Suppressor macrophage treated with lipopolysaccharide for 1 hour (primary cell): ENCODE measurements at regions not wholly inside any gene's neighbourhood (a gene's known extent, or its start where the extent isn't known, plus 50 kb on each side); places are given as distances from the start of the nearest gene placed in this dataset.
A peak's percentile ranks its signal among the peaks of the same experiment; 100 is the strongest.

Experiments
- DNase-seq, 3 donors: peaks; one replicate each; pipeline ENCODE4 v3.0.0-alpha.2; 2020 to 2022

DNA sequence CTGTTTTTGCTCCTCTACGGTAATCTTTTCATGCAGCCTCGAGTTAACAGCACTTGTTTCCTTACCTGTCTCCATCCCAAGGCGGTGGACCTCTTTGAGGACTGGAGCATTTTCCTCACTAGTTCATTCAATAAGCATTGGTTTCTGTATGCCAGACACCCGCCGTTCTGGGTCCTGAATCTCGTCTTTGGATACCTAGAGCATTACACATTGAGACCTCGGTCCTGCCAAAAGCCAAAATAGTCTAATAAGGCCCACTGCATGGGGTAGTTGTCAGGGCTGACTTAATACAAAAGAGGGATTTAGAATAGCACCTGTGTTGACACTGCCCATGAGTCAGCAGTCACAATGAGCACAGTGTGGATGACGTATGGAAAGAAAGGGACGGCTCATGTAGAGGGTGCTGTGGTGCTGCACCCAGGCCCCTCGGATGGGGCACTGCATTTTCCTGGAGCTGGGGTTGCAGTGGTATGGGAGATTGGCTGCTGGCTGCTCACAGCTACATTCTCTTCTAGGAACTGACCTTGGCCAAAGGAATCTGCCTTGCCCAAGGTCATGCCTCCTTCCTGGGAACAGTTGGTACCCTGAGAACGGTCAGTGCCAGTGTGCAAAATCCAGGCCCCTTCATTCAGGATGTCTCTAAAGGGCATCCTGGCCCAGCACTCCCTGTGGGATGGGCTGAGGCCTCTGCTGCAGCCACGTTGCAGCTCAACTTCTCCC lies 126.9 kb upstream of the NCK2 start:
- no peak for DNase-seq

DNA sequence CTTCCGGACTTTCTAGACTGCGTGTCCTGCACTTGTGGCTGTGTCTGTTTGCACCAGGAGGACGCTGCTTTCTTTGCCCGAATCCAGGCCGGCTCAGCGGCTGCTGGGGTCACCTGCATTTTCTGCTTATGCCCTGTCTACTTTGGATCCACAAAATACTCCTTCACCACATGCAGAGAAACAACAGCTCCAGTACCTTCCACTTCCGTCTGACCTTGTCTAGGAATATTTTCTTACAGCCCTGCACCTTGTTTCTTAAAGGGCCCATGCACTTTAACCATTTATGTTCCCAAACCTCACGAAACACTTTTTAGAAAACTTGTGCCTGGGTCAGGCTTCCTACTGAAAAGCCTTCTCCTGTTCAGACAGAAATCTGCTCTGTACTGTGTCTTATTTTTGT lies 129.4 kb upstream of the NCK2 start:
- no peak for DNase-seq

DNA sequence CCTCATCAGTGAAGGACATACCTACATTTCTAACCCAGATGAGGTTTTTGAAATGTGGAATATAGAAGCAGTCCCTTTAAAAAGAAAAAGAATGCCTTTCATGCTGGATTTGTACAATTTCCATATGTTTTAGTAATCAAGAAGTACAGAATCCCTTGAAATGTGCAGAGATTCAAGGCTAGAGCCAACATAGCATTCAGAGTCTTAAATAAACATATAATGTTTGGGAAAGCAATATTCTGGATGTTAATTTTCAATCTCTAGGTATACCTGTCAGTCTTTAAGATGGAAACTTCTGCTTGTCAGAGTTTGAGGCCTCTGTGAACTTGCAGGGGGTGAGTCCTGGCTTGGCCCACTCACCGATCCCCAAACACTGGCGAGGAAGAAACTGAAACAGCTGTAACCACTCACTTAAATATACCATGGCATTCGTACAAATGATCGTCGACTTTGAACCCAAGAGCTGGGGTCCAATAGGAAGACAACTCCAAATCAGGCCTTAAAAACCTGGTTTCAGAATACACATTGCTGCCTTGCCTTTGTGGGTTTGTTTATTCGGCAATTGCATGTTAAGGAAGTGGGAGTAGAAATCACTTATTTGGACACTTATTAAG lies 132.8 kb upstream of the NCK2 start:
- DNase-seq, result no peak

DNA sequence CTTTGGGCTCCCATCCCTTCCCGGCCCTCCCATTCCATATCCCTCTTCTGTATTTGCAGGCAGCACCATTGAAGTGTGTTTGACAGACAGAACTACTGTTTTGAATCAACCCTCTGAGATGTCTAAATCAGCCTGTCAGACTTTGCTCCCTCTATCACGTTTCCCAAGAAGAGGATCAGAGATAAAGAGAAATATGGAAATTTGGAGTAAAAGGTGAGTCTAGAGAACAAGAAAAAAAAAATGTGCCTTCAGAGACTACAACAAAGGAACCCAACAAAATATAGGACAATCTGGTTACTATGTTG lies 133.4 kb upstream of the NCK2 start:
- no peak for DNase-seq

DNA sequence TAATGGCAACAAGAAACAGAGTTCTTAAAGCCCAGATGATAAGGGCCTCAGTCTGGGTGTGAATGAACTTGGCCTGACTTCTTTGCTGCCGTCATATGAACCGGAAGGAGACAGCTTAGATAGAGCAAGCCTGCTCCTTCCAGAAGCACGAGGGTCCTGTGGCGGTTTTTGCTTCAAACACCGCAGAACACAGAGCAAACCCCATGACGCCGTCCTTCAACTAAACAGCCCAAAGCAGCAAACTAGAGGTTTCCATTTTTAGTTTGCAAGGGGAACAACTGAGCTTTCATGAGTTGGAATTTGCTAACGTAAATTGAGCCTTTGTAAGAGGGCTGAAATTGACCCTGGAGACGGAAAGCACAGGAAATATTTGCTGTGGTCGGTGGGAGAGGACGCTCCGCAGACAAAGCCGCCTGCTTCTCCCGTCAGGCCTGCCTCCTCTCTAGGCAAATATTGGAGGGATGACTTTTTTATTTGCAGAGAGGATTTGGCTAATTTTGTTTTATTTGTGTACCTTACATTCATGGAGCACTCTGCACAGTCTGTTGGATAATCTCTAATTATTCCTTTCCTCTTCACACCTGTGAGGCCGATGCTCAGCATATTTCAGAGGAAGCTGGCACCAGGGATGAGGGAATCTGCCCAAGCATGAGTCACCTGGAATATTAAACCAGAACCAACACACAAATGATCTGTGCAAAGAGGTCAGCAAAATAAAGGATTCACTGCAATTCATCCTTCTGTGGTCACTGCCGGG lies 134.0 kb upstream of the NCK2 start:
- no peak for DNase-seq

DNA sequence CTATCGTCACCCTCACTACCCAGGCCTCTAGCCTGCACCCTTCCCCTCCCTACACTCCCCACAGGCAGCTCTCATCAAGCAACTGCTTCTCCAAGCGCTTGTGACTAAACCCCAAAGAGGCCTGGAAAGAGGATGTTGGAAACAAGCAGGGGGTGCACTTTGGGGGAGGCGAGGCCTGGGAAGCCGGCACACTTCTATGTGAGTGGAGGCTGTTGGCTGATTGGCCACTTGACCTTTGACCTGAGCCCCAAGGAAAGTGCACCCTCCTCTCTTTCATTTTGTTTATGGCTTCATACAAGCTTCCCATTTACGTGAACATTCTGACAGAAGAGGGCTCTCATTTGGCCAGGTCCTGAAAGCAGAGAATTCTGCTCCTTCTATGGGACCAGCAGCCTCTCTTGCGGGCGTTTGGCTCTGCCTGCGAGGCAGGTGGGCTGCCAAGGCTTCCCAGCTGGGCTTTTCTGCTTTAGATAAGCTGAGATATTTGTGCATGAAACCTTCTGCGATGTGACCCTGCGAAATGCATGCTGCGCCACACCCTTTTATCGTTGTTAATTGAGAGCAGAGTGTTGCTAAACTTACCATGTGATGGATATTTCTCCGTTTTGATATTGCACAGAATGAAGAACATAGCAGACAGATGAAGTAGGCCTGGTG lies 134.8 kb upstream of the NCK2 start:
- DNase-seq, result no peak

DNA sequence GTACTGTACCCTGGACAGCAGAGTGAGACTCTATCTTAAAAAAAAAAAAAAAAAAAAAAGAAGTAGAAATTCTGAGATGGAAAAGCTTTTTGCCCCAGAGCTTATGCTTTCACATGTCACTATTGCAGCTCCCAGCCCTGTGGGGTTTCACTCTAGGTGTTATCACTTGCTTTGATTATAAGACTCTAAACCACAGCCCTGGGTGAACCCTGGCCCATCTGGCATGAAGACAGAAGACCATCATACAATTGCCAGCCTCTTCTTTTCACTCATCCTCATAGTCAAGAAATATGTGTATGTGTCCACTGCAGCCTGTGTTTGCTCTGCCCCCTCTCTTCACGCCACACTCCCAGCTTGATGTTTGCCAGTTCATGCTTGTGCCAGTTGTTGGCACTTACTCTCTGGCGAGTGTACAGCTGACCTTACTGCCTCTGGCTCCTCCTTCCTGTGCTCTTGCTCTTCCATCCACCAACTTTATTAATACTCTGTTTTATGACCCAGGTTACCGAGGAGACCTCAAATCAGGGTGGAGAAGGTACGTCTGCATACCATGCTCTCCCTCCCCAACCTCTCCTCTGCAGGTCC lies 136.7 kb upstream of the NCK2 start:
- DNase-seq, result no peak

DNA sequence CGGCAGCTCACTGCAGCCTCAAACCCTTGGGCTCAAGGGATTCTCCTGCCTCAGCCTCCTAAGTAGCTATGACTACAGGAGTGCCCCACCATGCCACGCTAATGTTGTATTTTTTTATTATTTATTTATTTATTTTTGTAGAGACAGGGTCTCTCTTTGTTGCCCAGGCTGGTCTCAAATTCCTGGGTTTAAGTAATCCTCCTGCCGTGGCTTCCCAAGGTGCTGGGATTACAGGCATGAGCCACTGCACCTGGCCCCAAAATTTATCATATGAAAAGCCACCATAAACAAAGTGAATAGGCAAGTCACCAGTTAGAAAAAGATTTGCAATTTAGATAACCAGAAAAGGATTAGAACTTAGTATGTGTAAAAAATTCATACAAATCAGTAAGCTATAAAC lies 138.6 kb upstream of the NCK2 start:
- DNase-seq, result no peak

DNA sequence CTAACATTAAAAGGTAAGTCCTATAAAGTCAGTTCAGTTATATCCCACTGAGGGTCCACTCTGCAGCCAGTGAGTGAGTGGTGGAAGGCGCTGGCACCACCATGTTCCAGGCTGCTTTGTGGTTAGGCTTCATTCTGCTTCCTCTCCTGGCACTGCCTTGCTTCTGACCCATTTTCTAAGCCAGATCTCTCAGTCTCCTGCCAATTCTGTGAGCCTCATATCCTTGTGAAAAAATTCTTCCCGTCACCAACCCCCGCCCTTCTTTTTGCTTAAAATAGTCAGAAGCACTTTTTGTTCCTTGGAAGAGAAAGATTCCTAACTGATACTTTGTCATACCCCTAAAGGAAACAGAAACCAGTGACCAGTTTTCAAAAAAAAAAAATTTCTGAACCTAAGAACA lies 139.8 kb upstream of the NCK2 start:
- no peak for DNase-seq

DNA sequence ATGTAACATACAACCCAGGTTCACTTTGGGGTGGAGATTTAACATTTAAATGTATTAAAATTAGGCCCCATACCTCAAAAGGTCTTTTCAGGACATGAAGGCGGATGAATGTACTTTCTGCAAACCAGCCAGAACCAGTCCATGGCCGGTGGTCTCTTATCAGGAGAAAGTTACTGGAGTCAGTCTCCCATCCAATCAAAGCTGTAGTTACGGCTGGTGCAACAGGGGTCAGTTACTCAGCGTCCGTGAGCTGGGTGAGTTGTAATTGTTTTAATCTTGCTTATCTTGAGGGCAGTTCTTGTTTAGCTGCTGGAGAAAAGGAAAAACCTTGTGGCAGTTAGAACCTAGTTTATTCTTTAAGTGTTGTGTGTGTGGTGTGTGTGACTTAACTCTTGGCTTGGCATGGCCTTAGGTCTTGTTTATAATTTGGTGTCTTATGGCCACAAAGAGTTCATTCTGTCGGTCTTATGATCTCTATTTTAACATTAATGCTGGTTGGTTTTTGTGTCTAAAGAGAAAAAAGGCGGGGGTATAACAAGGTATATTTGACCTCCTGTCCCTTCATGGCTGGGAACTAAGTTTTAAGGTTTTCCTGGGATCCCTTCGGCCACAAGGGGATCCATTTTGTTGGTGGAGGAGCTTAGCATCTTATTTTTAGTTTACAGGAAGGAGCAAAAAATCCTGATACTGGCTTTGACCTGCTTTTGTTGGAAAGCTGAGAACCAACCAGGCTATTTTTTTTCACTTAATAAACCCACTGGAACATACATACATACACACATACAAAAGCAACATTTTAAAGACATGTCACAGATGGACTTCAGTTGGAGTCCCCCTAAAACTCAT lies 143.5 kb upstream of the NCK2 start:
- DNase-seq, result no peak

DNA sequence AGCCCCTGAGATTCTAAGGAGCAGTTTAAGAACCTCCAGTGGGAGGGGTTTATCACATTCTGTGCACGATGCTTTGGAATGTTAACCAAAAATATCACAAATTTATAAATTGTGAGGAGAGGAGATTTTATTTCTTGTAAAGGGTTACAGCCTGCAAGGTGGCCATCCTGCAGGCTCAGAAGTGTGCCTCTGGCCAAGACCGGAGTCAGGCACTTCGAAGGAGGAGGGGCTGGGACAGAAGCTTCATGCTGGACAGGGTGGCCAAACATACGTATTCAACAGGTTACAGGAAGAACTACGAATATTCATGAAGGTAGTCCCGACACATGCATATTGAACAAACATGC lies 144.1 kb upstream of the NCK2 start:
- DNase-seq, result no peak

DNA sequence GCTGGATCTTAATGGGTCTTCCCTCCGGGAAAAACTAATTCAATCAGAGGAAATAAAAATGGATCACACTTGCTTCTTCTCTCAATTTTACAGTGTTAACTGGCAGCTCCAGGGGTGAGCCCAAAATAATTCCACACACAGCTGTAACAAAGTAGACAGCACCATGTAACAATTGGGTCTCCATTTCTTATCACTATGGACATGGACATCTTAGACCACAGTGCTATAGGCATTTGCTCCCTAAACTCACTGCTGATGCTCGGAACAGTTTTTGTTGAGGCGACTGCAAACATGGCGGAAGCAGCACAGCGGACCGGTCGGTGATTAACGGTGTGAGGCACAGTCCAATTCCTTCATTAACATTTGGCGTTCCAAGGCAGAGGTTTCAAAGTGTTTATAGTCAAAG lies 144.7 kb upstream of the NCK2 start:
- DNase-seq, result no peak

DNA sequence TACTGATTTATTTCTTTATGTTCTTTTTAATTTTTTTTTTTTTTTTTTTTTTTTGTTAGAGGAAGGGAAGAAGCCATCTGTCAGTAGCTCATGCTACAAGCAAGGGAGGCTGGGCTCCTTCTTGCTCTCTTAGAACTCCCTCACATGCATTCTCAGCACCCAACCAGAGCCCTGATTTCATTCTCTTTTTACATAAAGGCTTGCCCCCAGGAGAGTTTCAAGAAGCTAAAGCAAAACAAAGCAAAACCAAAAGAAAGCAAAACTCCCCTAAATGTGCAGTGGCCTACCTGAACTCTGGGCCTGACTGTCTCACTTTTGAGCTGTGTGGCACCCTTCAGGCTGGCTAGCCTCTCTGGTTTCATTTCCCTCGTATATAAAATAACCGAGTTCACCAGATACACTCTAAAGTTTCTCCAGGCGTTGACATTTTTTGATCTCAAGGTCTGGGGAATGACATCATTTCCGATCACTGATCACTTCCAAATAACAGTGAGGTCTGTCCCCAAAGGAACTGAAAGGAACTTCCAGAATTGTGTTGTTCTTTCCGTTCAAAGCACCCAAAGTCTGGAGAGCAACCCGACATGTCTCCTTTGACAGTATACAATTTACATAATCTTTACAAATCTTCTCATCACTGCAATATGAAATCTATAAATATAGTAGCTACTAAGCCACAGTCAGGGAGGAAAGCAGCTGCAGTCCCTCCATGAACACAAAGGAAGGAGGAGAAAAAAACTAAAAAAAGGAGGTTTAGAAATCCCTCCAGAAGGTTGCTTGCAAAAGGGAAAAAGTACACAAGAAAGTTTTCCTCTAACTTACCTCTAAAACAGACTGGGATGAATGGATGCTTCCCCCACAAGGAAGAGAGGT lies 145.6 kb upstream of the NCK2 start:
- DNase-seq, result no peak

DNA sequence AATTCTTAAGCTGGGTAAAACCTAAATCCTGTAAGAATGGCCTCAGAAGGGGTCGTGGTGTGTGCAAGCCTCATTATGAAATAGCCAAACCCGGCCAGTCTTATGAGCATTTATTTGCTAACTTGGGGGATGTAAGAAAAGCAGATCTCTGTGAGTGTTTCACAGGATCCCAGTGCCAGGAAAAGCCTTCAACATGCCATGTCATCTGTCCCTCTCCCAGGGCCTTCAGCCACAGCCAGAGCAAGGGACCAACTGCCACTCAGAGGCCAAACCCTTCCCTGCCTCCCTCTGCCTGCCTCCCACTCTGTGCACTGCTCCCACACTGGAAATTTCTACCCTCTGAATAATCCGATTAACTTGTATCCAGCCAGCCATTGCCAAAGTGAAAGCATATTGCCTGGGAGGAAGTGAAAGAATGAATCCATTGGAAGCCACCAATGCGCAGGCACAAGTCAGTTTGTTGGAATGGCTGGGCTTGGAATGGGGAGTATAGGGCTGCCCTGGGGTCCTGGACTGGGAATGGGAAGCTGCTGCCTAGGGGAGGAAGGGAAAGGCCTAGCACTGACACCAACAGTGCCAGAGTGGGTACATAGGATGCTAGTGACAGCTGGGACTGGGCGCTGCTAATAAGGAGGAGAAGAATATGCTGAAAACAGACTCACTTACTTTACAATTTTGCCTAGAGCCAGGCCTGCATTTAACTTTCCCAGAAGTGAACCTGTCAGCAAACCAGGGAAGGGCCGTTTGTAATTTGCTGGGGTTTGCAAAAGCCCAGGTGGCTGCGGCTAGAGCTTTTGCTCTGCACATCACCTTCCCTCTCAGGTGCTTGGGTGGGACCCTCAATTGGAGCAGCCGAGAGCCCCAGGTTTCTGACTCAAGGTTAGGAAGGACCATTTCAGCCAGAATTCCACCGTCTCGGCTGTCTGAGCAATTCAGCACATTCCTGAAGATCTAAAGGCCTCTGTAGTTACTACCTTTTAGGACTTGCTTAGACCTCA lies 146.6 kb upstream of the NCK2 start:
- DNase-seq, result peak in 1 of 3 donors; percentile 6

DNA sequence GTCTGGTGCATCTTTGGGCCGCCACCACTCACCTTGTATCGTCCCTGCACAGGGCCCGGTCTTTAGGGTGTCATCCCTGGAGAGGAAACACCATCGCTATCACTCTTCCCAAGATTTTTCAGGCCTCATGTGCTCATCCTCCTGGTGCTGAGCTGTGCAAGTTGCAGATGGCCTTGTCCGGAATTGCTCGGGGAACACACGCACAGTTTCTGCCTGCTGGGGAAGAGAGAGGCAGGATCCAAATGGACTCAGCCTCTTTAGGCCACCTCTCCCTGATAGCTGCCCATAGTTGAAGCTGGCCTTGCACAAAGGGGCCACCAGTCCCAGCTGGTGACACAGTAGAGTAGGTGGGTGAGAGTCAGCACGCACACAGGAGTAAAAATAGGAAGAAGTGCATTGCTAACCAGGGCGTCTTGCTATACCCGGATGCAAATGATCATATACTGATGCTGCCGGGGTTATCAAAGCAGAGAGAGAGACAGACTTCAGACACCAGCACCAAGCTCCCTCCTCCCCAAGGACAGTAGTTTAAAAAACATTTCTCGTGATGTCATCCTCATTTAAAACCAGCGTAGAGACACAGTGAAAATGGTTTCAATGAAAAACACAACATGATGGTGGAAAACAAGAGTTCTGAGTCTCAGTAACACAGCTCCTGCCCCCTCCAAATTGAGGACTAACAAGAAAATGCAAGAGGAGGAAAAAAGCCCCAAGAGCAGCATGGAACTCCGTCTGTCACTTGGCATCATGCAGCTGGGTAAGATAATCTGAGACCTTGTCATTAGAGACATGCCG lies 147.5 kb upstream of the NCK2 start:
- DNase-seq, result no peak

DNA sequence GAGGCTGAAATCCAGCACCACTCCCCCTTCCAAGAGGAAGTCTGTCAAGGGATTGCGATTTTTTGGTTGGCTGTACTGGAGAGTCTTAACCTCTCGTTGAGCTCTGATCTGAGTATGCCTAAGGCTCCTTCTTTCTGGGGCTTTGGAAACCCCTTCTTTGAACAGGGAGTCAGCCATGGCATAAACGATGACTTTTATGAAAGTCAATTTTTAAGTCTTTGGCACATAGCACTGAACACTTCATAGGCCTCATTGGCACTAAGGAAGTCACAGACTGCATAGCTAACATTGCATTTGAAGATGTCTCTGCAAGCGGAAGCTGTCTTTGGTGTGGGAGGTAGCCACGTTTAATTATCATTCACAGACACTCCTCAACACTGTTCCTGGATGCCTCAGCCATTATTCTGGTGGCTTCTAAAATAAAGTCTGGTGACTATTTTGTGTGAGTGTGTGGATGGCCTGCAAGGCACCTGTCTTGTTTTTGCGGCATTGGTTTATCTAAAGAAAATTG lies 148.2 kb upstream of the NCK2 start:
- no peak for DNase-seq

DNA sequence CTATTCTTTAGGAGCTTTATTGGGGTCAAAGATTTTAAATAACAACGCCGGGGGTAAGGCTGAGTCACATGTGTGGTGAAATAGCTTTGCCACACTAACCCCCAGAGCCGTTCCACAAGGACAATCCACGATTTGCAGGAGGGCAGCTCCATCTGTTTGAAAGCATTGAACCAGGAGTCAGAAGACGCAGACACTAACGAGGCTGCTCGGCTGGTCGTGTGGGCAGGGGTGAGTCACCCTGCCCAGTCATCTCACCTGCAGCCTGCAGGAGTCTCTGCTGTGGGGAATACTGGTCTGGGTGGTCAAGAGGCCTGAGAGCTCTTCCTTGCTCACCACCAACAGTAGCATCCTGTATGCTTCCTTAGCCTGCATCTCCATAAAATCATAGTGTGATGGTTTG lies 149.2 kb upstream of the NCK2 start:
- no peak for DNase-seq

DNA sequence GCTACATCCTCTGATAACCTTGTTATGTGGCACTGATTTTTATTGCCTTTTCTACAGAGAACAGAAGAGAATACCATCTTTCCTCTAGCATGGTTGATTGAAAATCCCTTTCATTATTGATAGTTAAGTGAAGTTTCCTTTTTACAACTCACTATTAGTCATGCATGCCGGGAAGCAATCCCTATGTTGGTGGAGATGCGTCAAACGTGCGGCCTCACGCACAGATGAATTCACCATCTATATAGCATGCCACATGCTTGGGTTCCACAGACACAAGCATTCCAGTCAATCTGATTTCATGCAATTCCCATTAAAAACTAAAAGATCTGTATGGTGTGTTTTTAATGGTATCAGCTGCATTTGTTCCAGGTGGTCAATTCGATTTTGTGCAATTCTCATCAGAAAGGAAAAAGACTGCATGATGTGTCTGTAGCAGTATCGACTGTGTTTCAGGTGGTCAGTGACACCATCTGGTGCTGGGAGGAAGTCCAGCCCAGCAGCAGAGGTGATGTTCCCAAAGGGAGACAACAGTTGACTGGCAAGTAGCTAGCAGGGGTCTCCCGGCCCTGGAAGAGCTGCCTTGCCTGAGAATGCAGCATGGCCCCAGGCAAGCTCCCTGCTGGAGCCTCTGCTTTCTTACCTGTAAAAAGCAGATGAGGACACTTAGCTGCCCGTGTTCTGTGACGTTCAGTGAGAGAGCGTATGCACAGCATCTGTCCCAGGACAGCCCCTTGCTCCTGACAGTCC lies 151.3 kb upstream of the NCK2 start:
- DNase-seq, result no peak

DNA sequence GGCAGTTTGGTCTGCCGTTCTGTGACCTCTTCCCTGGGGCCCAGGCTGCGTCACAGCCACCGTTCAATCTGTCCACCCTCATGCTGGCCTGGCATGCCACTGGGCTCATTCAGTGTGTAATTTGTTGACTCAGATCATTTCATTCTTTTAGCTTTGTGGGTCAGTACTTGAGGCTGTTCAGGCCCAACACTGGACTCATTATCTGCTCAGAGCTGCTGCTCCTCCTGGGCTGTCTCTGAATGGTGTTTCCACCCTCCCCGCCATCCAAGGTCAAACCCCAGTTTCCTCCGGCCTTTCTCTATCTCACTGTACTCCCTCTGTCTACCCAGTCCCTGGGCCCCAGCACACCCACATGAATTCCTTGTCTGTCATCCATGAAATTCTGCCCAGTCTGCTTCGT lies 152.4 kb upstream of the NCK2 start:
- no peak for DNase-seq
